ENCODE measurements at regions not wholly inside any gene's neighbourhood (a gene's known extent, or its start where the extent isn't known, plus 50 kb on each side); places are given as distances from the start of the nearest gene placed in this dataset.

DNA sequence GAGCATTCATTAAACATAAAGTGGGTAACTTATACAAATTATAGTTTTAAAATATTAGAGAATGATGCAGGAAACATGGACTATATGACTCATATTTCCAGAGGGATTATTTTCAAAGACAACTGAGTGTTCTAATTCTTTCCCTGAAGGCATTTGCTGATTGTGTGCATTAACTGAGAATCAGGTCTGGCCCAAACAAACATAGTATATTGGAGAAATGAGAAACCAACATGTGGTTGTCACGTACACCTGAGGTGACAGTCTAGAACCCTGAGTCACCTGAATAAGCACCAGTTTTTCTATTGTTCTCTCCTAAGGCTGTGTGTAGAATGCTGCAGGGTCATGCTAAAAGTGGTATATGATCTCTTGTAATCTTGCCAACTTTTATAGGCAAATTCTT is 1125.7 kb downstream of the XPNPEP1 start:
- TF ChIP-seq POLR2A (IDR thresholded peaks at IDR 0.05) (no peak), CTCF (IDR thresholded peaks at IDR 0.05) (no peak), POLR2AphosphoS5 (IDR thresholded peaks at IDR 0.05) (no peak)
